GM12872 (cell line): ENCODE measurements at regions not wholly inside any gene's neighbourhood (a gene's known extent, or its start where the extent isn't known, plus 50 kb on each side); places are given as distances from the start of the nearest gene placed in this dataset.

ENCODE experiments used
- TF ChIP-seq, protein P1 (sequence below): IDR thresholded peaks from 3 replicates; pipeline ENCODE4 v1.5.1; 2011; ENCODE audit warnings: low read depth, mild to moderate bottlenecking, low read length, moderate library complexity; ENCODE audit not compliant: insufficient read depth

DNA sequence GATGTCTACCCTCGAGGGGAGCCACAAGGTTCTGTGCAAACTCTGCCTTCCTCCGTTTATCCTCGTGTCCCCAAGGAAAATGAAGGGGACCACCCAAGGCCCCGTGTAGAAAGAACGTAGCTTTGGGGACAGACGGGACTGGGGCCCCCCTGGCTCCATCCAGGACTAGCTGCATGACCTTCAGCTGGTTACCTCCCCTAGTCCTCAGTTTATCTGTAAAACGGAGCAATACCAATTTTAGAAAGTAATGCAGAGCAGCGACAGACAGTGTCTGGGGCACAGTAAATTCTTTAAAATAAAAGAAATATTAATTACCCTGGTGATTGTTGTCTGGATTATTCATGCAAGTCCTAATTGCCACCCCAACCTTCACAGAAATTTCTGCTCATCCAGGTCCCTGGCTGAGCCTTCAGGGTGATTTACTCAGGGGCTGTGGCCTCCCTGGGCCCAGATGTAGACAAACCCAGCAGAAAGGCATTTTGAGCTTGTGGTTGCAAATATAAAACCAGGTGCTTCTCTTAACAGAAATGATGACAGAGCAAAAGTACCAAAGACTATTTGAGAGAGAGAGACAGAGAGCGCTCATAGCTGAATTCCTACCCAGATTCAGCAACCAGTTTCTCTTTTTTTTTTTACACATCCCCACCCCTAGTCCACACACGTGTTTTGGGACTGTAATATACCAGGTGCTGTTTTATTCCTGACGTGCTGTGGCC lies 155.1 kb upstream of the SMIM23 start:
- TF ChIP-seq, protein P1, sequence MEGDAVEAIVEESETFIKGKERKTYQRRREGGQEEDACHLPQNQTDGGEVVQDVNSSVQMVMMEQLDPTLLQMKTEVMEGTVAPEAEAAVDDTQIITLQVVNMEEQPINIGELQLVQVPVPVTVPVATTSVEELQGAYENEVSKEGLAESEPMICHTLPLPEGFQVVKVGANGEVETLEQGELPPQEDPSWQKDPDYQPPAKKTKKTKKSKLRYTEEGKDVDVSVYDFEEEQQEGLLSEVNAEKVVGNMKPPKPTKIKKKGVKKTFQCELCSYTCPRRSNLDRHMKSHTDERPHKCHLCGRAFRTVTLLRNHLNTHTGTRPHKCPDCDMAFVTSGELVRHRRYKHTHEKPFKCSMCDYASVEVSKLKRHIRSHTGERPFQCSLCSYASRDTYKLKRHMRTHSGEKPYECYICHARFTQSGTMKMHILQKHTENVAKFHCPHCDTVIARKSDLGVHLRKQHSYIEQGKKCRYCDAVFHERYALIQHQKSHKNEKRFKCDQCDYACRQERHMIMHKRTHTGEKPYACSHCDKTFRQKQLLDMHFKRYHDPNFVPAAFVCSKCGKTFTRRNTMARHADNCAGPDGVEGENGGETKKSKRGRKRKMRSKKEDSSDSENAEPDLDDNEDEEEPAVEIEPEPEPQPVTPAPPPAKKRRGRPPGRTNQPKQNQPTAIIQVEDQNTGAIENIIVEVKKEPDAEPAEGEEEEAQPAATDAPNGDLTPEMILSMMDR: no peak

DNA sequence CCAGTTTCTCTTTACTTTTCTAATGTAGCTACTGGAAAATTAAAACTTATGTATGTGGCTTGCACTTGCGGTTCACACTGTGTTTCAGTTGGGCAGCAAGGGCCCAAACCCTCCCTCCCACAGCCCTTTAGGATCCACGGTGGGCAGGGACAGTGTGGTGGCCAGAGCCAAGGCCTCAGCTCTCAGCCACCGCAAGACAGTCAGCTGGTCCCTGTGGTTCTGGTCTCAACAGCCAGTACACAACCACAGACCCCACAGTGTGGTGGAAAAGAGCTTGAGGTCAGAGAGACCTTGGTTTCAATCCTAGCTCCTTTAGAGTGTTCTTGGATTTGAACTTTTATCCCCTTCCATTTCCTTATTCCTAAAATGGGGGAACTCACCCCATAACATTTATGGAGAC lies 153.0 kb upstream of the SMIM23 start:
- TF ChIP-seq, protein P1: no peak

DNA sequence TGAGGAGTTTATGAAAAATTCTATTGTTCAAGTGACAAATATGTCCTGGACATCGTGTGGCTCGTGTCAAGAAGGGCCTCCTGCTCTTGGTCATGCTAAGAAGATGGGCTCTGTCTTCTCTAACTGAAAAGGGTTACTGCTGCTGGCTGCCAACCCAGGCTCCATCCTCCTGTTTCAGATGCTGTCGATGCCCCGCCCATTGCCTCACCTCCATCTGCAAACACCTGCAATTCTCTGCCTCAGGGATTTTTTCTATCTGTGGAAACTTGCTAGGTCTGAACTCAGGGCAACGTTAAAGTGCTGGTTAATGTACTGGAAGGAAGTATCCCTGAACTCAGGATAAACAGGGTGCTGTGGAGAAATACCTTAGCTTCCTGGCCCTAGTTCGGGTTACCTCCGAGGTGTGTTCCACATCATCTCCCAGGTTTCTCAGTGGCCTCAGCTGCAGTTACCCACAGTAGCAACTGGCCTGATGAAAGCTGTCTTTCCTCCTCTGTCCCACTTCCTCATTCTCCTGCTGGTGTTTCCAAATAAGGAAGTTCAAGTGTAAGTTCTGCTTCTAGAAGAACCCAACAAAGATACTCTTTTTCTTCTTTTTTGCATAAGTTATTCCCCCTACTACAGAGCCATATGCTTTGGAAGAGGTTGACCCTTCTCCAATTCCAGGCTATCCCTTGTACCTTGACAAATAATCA lies 151.7 kb upstream of the SMIM23 start:
- TF ChIP-seq, protein P1: no peak

DNA sequence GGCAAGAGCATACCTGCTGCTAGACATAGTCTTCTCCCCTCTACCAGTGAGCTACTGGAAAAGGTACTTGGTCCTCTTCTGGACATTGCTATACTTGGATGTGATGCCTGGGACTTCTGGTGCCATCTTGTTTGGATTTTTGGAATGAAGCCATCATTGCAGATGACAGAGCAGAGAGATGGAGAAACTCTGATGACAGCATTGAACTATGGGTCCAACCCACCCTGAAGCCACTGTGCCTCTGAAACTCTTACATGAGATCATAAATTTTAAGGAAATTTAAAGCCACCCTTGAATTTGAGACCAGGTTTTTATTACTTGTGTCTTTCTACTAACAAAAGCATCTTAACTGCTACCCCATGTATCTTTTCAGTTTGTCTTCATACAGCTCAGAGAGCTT lies 151.1 kb upstream of the SMIM23 start:
- TF ChIP-seq, protein P1: no peak

DNA sequence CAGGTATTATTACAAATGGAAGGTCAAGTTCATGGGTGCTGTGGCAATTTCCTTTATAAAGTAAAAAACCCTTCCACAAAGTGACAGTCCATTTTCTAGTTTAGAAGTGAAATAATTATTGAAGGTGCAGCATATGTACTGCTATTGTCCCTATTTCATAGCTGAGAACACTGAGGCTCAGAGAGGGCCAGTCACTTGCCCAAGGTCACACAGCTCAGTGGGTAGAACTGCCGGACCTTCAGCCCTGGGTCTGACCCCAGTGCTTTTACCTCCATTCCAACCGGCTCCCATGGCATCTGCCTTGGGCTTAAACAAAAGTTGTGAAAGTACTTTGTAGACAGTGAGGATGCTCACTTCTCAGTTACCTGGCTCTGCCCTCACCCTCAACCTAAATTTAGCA lies 150.6 kb upstream of the SMIM23 start:
- TF ChIP-seq, protein P1: no peak

DNA sequence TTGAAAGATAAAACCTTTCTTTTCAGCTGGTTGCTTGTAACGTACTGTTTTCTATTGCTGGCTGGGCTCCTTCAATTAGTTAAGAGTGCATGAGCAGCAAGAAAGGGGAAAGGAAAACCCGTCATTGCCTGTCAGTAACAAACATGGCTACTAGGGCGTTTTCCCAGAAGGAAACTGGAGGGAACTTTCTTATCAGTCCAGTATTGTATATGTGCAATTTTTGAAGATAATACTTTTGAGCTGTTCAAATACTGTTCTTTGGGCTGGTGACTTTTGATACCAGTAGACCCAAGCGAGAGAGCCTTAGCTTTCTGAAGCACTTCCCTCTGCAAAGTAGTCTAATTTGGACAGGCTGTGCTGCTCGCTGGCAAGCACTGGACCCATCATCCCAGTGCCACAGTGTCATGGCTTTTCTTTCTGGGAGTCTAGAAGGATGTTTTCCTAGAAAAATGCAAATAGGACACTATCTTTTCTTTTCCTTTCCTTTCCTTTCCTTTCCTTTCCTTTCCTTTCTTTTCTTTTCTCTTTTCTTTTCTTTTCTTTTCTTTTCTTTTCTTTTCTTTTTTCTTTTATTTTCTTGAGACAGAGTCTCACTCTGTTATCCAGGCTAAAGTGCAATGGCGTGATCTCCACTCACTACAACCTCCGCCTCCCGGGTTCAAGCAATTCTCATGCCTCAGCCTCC lies 149.9 kb upstream of the SMIM23 start:
- TF ChIP-seq, protein P1: no peak

DNA sequence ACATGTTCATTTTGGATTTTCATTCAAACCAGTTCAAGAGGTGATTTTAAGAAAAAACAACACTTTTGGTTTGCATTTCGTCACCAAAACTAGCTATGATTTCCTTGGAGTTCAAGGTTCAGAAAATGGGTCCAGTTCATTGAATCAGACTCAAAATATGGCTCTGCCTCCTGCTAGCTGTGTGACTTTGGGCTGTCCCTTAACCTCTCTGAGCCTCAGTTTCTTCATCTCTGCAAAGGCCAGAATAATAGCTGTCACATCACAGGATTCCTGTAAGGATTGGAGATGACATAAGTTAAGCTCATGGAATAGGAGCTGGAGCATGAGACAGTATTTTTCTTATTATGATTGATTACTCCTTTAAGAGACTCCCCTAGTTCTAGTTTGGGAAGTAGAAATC lies 147.8 kb upstream of the SMIM23 start:
- TF ChIP-seq, protein P1: no peak
